Urothelium cell line (cell line): ENCODE measurements at regions not wholly inside any gene's neighbourhood (a gene's known extent, or its start where the extent isn't known, plus 50 kb on each side); places are given as distances from the start of the nearest gene placed in this dataset.
"Not testable (repeated sequence)": the region's sequence is repeated elsewhere in the genome, so short reads cannot be mapped to it uniquely, and the experiment has no call there.

Experiments used
- DNase-seq: peaks from one replicate; pipeline ENCODE4 v3.0.0; 2011; ENCODE audit warnings: low spot score, mixed read lengths
- FAIRE-seq: peaks from 2 replicates; lab custom pipeline; 2011; peaks lifted over from hg19 to GRCh38; lab: Jason Lieb, UNC

GRCh38 chr7:145812218-145812617 lies 304.4 kb upstream of the CNTNAP2 start:
- FAIRE-seq = no peak
- DNase-seq = no peak

GRCh38 chr7:145805496-145805895 lies 311.1 kb upstream of the CNTNAP2 start:
- not testable (repeated sequence) for DNase-seq, FAIRE-seq

- DNase-seq = no peak
- no peak for FAIRE-seq
Observed at GRCh38 chr7:145797507-145797906, 319.1 kb upstream of the CNTNAP2 start.

- FAIRE-seq = no peak
- no peak for DNase-seq
Observed at GRCh38 chr7:145795132-145795531, 321.5 kb upstream of the CNTNAP2 start.

GRCh38 chr7:145784809-145785780 lies 331.5 kb upstream of the CNTNAP2 start:
- DNase-seq (no peak), FAIRE-seq (no peak)

GRCh38 chr7:145781388-145781787 lies 335.2 kb upstream of the CNTNAP2 start:
- FAIRE-seq, DNase-seq: not testable (repeated sequence)

- no peak for FAIRE-seq
- DNase-seq = no peak
Observed at GRCh38 chr7:145779140-145779539, 337.5 kb upstream of the CNTNAP2 start.

GRCh38 chr7:145774777-145775176 lies 341.8 kb upstream of the CNTNAP2 start:
- no peak for FAIRE-seq

GRCh38 chr7:145753004-145753403 lies 363.6 kb upstream of the CNTNAP2 start:
- FAIRE-seq (no peak), DNase-seq (no peak)

More at GRCh38 chr7:145774777-145775176, 341.8 kb upstream of the CNTNAP2 start:
- DNase-seq = no peak

GRCh38 chr7:145737617-145738016 lies 379.0 kb upstream of the CNTNAP2 start:
- FAIRE-seq (no peak), DNase-seq (no peak)

- no peak for FAIRE-seq
- DNase-seq = no peak
Observed at GRCh38 chr7:145735061-145735460, 381.5 kb upstream of the CNTNAP2 start.

- FAIRE-seq = no peak
- DNase-seq = no peak
Observed at GRCh38 chr7:145732521-145732920, 384.1 kb upstream of the CNTNAP2 start.

- no peak for DNase-seq
- no peak for FAIRE-seq
Observed at GRCh38 chr7:145729691-145730090, 386.9 kb upstream of the CNTNAP2 start.

- FAIRE-seq = no peak
Observed at GRCh38 chr7:145718129-145718528, 398.5 kb upstream of the CNTNAP2 start.

GRCh38 chr7:145700488-145700887 lies 416.1 kb upstream of the CNTNAP2 start:
- FAIRE-seq = no peak
- no peak for DNase-seq

More at GRCh38 chr7:145718129-145718528, 398.5 kb upstream of the CNTNAP2 start:
- DNase-seq = no peak

- FAIRE-seq (no peak), DNase-seq (no peak)
Observed at GRCh38 chr7:145698526-145699262, 417.9 kb upstream of the CNTNAP2 start.

- not testable (repeated sequence) for DNase-seq, FAIRE-seq
Observed at GRCh38 chr7:145697412-145698107, 419.0 kb upstream of the CNTNAP2 start.

GRCh38 chr7:145696071-145696470 lies 420.5 kb upstream of the CNTNAP2 start:
- FAIRE-seq = no peak
- no peak for DNase-seq

GRCh38 chr7:145692237-145692950 lies 424.2 kb upstream of the CNTNAP2 start:
- DNase-seq = no peak
- FAIRE-seq = no peak

GRCh38 chr7:145691377-145691914 lies 425.2 kb upstream of the CNTNAP2 start:
- DNase-seq = no peak
- no peak for FAIRE-seq
